Endodermal cell (in vitro differentiated cells): ENCODE measurements at regions not wholly inside any gene's neighbourhood (a gene's known extent, or its start where the extent isn't known, plus 50 kb on each side); places are given as distances from the start of the nearest gene placed in this dataset.
A peak's percentile ranks its signal among the peaks of the same experiment; 100 is the strongest.
"Not testable (repeated sequence)": the region's sequence is repeated elsewhere in the genome, so short reads cannot be mapped to it uniquely, and the experiment has no call there.

ENCODE experiments used
- DNase-seq: peaks from one replicate; pipeline ENCODE4 v3.0.0-alpha.2; 2017
- H3K27ac ChIP-seq: 2 replicates; pipeline ENCODE4 v1.5.1; 2013; ENCODE audit warnings: mild to moderate bottlenecking, low read depth, low read length, moderate library complexity
- H3K27me3 ChIP-seq: 2 replicates; pipeline ENCODE4 v1.6.1; 2013; ENCODE audit warnings: mild to moderate bottlenecking, low read length, moderate library complexity; ENCODE audit not compliant: insufficient read depth, control insufficient read depth, poor library complexity, severe bottlenecking
- H3K36me3 ChIP-seq: 2 replicates; pipeline ENCODE4 v1.7.0; 2013; ENCODE audit warnings: mild to moderate bottlenecking, low read length, moderate library complexity; ENCODE audit not compliant: control insufficient read depth, insufficient read depth
- H3K4me1 ChIP-seq: one replicate; pipeline ENCODE4 v1.7.0; 2013; ENCODE audit warnings: low read length; ENCODE audit not compliant: control insufficient read depth, insufficient read depth
- H3K4me3 ChIP-seq: 2 replicates; pipeline ENCODE4 v1.5.1; 2013; ENCODE audit warnings: mild to moderate bottlenecking, low read length, moderate library complexity
- H3K9ac ChIP-seq: 2 replicates; pipeline ENCODE4 v1.6.1; 2013; ENCODE audit warnings: mild to moderate bottlenecking, low read length, moderate library complexity; ENCODE audit not compliant: poor library complexity, severe bottlenecking; ENCODE audit errors: extremely low read depth
- H3K9me3 ChIP-seq: 2 replicates; pipeline ENCODE4 v1.6.1; 2013; ENCODE audit warnings: mild to moderate bottlenecking, low read length, moderate library complexity; ENCODE audit not compliant: control insufficient read depth
- H3K27ac Mint-ChIP-seq: 2 replicates; pipeline ENCODE4 v1.8.0; 2020; ENCODE audit warnings: mixed read lengths
- H3K27me3 Mint-ChIP-seq: 2 replicates; pipeline ENCODE4 v1.8.0; 2021; ENCODE audit warnings: mild to moderate bottlenecking, mixed read lengths; ENCODE audit not compliant: insufficient read depth
- H3K36me3 Mint-ChIP-seq: 2 replicates; pipeline ENCODE4 v1.8.0; 2020; ENCODE audit warnings: low read depth, mixed read lengths
- H3K4me1 Mint-ChIP-seq: 2 replicates; pipeline ENCODE4 v1.8.0; 2020; ENCODE audit warnings: mixed read lengths
- H3K4me3 Mint-ChIP-seq: 2 replicates; pipeline ENCODE4 v1.8.0; 2020; ENCODE audit warnings: mild to moderate bottlenecking, moderate library complexity, mixed read lengths
- H3K9me3 Mint-ChIP-seq: 2 replicates; pipeline ENCODE4 v1.8.0; 2020; ENCODE audit warnings: mild to moderate bottlenecking, mixed read lengths
- CTCF ChIP-seq: fragments of 200-600 bp; sonication (generic); conservative IDR thresholded peaks from 2 replicates; pipeline ENCODE4 v1.5.0; 2021; ENCODE audit warnings: antibody characterized with exemption, mild to moderate bottlenecking
- WGBS, 2 experiments: methylation state at CpG; one replicate each; pipeline versions ENCODE4 v1.1.5 to v1.1.7; 2013; ENCODE audit warnings: missing lambda C conversion rate in 2 of 2, mixed read lengths in 1 of 2; ENCODE audit not compliant: insufficient coverage in 1 of 2, insufficient read length in 1 of 2; 5-methylcytosine and 5-hydroxymethylcytosine counted together

GRCh38 chr2:65749545-65749944, 317.1 kb upstream of the SPRED2 start:
- no peak overlapping the region for H3K4me3 Mint-ChIP-seq
- H3K27ac ChIP-seq, result no peak overlapping the region
- peaks cover 4% of the 10 kb centered on the region for H3K4me1 Mint-ChIP-seq
- DNase-seq, result no peak
- H3K9me3 Mint-ChIP-seq, result peaks cover 19% of the 10 kb centered on the region
- H3K4me1 ChIP-seq, result peaks cover 3% of the 10 kb centered on the region
- H3K27me3 Mint-ChIP-seq, result peaks cover 70% of the 10 kb centered on the region
- H3K9me3 ChIP-seq, result peaks cover 27% of the 10 kb centered on the region
- H3K36me3 ChIP-seq, result no peaks in the 10 kb centered on the region
- H3K27me3 ChIP-seq, result peaks cover 22% of the 10 kb centered on the region
- no peaks in the 10 kb centered on the region for H3K36me3 Mint-ChIP-seq
- no peak for TF ChIP-seq CTCF
- 56 to 59% methylated on average over 3 of the region's 3 CpGs for WGBS, 2 experiments
- H3K4me3 ChIP-seq, result peak overlapping the region; percentile 39
- H3K27ac Mint-ChIP-seq, result no peak overlapping the region
- no peak overlapping the region for H3K9ac ChIP-seq

- not testable (repeated sequence) for H3K27ac Mint-ChIP-seq, H3K36me3 ChIP-seq, H3K4me3 ChIP-seq, H3K4me3 Mint-ChIP-seq, H3K9ac ChIP-seq, H3K4me1 ChIP-seq, DNase-seq, H3K4me1 Mint-ChIP-seq, H3K36me3 Mint-ChIP-seq, H3K27ac ChIP-seq
- Histone ChIP-seq H3K27me3 (peaks cover 25% of the 10 kb centered on the region), H3K9me3 (peaks cover 24% of the 10 kb centered on the region)
- Mint-ChIP-seq H3K27me3 (peaks cover 70% of the 10 kb centered on the region), H3K9me3 (peaks cover 17% of the 10 kb centered on the region)
- WGBS, 2 experiments, result 73% methylated on average over 4 of the region's 4 CpGs; no CpG with 5 or more reads in 1 of the 2 experiments
Measured at GRCh38 chr2:65747875-65748274, 315.5 kb upstream of the SPRED2 start.

DNA sequence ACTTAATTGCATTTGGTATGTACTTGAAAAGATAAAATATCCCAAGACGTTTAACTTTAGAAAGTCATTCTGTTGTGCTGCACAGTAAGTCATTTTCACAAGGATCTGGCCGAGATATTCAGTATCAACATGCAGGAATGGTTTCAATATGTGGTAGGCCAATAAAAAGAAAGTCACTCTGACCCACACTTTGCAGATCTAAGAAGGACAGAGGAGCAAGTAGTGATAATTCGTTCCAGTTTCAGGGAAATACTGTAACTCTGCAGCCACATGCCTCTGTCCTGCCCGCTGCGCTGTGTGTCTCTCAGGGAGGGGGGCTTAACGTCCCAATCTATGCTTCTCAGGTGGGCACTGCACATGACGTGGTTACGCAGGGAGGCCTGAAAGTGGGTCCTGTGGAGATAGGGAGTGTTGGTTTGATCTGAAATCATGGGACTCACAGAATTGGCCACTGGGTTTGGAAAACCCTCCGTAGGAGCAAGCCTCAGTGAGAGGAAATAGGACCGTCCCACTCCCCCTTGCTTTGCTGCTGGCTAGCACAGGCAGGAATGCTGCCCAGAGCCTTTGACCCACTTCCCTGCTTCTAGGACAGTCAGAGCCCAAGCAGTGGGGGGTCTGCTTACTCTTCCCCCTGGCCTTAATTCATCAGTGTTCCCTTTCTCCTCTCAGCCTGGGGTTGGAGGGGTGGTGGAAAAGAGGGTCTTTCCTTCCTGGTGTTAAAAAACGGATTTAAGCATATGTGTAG, 314.7 kb upstream of the SPRED2 start:
- Histone ChIP-seq H3K27me3 (peaks cover 25% of the 10 kb centered on the region), H3K4me1 (peaks cover 3% of the 10 kb centered on the region), H3K9ac (no peak overlapping the region), H3K27ac (no peak overlapping the region), H3K4me3 (no peak overlapping the region), H3K9me3 (peaks cover 24% of the 10 kb centered on the region), H3K36me3 (no peaks in the 10 kb centered on the region)
- no peaks in the 10 kb centered on the region for H3K36me3 Mint-ChIP-seq
- H3K27ac Mint-ChIP-seq, result no peak overlapping the region
- TF ChIP-seq CTCF, result no peak
- whole genome bisulfite sequencing, 2 experiments, result 88 to 93% methylated on average over 7 to 11 of the region's 11 CpGs
- DNase-seq, result peak; percentile 73
- peaks cover 4% of the 10 kb centered on the region for H3K4me1 Mint-ChIP-seq
- peaks cover 71% of the 10 kb centered on the region for H3K27me3 Mint-ChIP-seq
- peaks cover 17% of the 10 kb centered on the region for H3K9me3 Mint-ChIP-seq
- no peak overlapping the region for H3K4me3 Mint-ChIP-seq
